Upper lobe of left lung (tissue), 6 donors: ENCODE measurements at regions not wholly inside any gene's neighbourhood (a gene's known extent, or its start where the extent isn't known, plus 50 kb on each side); places are given as distances from the start of the nearest gene placed in this dataset.

Source experiments
- ATAC-seq, 2 donors: fragments of 200-7000 bp; cut with Tn5 transposase; one replicate each; pipeline ENCODE4 v1.9.1; 2022; ENCODE audit warnings: mild to moderate bottlenecking in 2 of 2, moderate library complexity in 2 of 2; ENCODE audit not compliant: low FRiP score in 2 of 2
- DNase-seq, 2 donors: peaks; one replicate each; pipeline ENCODE4 v3.0.0-alpha.2; 2019 to 2020
- H3K27ac ChIP-seq, 4 donors: fragments of 200-600 bp; sonication (generic); one replicate each; pipeline ENCODE4 v1.5.1; 2016 to 2019
- H3K27me3 ChIP-seq, 4 donors: fragments of 200-600 bp; sonication (generic); one replicate each; pipeline ENCODE4 v1.5.1; 2017 to 2019
- H3K36me3 ChIP-seq, 4 donors: fragments of 200-600 bp; sonication (generic); one replicate each; pipeline ENCODE4 v1.5.1; 2016 to 2019
- H3K4me1 ChIP-seq, 4 donors: fragments of 200-600 bp; sonication (generic); one replicate each; pipeline ENCODE4 v1.5.1; 2018 to 2019
- H3K4me3 ChIP-seq, 4 donors: fragments of 200-600 bp; sonication (generic); one replicate each; pipeline ENCODE4 v1.5.1; 2017 to 2019; ENCODE audit warnings: mild to moderate bottlenecking in 2 of 4, moderate library complexity in 1 of 4
- H3K9me3 ChIP-seq, 4 donors: fragments of 200-600 bp; sonication (generic); one replicate each; pipeline ENCODE4 v1.5.1; 2018 to 2019
- EP300 ChIP-seq, 4 donors: sonication (generic); formaldehyde crosslinking; IDR thresholded peaks; one replicate each; pipeline ENCODE4 v1.5.1; 2017; ENCODE audit warnings: antibody characterized with exemption in 4 of 4, control low read depth in 2 of 4
- POLR2A ChIP-seq, 4 donors: fragments of 450-650 bp; IDR thresholded peaks; one replicate each; pipeline ENCODE4 v1.5.1; 2016 to 2017; ENCODE audit warnings: antibody characterized with exemption in 4 of 4, mild to moderate bottlenecking in 2 of 4
- POLR2AphosphoS5 ChIP-seq, 2 donors: sonication (generic); formaldehyde crosslinking; IDR thresholded peaks; one replicate each; pipeline ENCODE4 v1.5.1; 2017; ENCODE audit warnings: antibody characterized with exemption in 2 of 2
- WGBS, 2 donors: methylation state at CpG; one replicate each; pipeline ENCODE4 v1.1.5; 2017 to 2018; 5-methylcytosine and 5-hydroxymethylcytosine counted together
- TF ChIP-seq, protein P1 (sequence below), 6 experiments: fragments of 450-650 bp in 4 of 6; fragments of 200-600 bp in 2 of 6; sonication (generic) in 2 of 6; IDR thresholded peaks; one replicate each; pipeline ENCODE4 v1.5.1; 2016 to 2019; ENCODE audit warnings: antibody characterized with exemption in 6 of 6
- donor health status: DM: no; HTN: no; CAD: no; lungs with moderate emphysema.
- donor health status: DM: no; HTN: yes; CAD: no; lungs with severe emphysema.

DNA sequence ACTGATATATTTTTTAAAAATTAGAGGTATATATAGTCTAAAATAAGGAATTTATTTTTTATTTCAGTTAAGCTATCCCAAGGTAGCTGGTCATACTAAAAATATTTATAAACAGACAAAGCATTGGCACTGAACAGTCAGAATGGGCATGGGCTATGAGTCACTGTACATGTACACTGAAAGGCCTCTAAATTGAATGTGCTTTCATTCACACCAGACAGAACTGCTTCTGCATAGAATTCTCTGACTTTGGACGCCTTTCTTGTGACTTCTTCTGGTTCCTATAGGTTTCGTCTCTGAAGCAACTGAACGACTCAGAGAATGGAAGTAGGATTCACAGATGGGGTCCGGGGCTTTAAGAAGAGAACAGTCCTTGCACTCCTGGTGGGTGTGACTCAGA is 394.8 kb upstream of the MEF2C start:
- Histone ChIP-seq H3K27ac (no peak overlapping the region), H3K4me3 (no peak overlapping the region), H3K9me3 (no peaks in the 10 kb centered on the region), H3K4me1 (no peaks in the 10 kb centered on the region), H3K36me3 (no peaks in the 10 kb centered on the region), H3K27me3 (no peaks in the 10 kb centered on the region)
- no peak for DNase-seq
- WGBS, 2 donors: 93 to 94% methylated on average over 4 of the region's 4 CpGs
- ATAC-seq: no peak
- TF ChIP-seq, protein P1, sequence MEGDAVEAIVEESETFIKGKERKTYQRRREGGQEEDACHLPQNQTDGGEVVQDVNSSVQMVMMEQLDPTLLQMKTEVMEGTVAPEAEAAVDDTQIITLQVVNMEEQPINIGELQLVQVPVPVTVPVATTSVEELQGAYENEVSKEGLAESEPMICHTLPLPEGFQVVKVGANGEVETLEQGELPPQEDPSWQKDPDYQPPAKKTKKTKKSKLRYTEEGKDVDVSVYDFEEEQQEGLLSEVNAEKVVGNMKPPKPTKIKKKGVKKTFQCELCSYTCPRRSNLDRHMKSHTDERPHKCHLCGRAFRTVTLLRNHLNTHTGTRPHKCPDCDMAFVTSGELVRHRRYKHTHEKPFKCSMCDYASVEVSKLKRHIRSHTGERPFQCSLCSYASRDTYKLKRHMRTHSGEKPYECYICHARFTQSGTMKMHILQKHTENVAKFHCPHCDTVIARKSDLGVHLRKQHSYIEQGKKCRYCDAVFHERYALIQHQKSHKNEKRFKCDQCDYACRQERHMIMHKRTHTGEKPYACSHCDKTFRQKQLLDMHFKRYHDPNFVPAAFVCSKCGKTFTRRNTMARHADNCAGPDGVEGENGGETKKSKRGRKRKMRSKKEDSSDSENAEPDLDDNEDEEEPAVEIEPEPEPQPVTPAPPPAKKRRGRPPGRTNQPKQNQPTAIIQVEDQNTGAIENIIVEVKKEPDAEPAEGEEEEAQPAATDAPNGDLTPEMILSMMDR (IDR thresholded peaks at IDR 0.05): no peak
- TF ChIP-seq POLR2A (IDR thresholded peaks at IDR 0.05): no peak
- TF ChIP-seq EP300 (IDR thresholded peaks at IDR 0.05): no peak
- no peak for TF ChIP-seq POLR2AphosphoS5 (IDR thresholded peaks at IDR 0.05)

DNA sequence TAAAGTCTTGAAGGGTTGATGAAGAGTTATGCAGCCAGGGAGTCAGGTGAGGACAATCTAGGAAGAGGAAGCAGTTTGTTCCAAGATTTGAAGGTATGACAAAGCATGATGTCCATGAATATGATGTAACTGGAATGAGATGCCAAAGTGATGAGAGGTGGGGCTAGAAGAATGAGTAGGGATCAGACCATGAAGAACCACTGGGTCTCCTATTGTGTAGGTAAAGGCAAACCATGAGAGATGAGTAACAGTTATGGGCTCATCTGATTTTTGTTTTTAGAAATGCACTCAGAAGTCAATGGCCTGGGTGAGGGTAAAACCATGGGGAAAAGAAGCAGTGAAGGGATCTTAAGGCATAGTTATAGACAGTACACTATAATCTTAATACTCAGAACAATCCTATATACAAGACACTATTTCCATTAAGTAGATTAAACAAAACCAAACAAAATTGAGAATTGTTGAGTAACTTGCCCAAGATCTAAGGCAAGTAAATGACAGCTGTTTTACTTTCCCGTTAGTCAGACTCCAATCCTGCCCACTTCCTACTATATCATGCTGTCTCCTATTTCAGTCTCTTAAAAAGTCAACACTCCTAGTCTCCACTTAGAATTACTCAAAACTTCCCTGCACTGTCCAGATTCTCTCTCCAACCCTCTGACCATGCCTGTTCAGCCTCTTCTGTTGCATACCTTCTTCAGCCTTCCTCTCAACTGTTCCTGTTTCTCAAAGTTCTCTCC is 393.8 kb upstream of the MEF2C start:
- H3K36me3 ChIP-seq: no peaks in the 10 kb centered on the region

DNA sequence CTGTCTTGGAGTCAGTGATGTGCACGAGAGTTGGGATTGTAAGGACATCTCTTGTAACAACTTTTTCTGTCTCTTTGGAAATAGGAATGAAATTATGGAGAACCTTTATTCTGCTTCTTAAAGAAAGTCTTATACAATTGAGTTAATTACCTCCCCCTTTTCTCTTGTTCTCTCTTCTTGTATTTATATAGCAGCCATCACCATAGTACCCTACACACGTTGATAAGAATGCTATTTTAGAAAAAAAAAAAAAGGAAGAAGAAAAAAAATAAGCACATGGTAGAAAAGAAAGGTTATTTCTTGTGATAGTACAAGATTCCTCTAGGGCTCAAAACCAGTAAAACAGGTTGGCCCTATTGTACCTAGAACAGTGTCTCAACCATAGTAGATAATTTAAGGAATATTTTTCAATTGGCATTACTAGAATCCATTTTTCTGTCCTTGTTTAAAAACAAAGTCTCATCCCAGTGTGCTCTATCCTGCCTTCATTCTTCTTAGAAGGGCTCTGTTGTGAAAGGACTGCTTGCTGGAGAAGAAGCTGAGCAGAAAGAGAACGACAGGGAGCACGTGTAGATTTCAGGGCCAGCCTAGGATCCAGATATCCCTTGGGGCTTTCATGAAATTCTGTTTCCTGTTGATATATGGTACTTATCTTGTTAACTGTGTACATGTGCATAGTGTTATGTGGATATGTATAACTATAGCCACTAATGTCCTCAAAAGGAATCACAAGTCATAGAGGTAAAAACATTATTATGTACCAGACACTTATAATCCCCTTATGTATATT is 392.3 kb upstream of the MEF2C start:
- WGBS, 2 donors: 69 to 72% methylated on average over 4 of the region's 4 CpGs
- H3K27ac ChIP-seq: no peak overlapping the region
- no peaks in the 10 kb centered on the region for H3K36me3 ChIP-seq
- no peak for TF ChIP-seq POLR2AphosphoS5 (IDR thresholded peaks at IDR 0.05)
- TF ChIP-seq EP300 (IDR thresholded peaks at IDR 0.05): no peak
- TF ChIP-seq POLR2A (IDR thresholded peaks at IDR 0.05): no peak
- TF ChIP-seq, protein P1 (IDR thresholded peaks at IDR 0.05): no peak
- no peaks in the 10 kb centered on the region for H3K9me3 ChIP-seq
- H3K4me1 ChIP-seq: no peaks in the 10 kb centered on the region
- no peaks in the 10 kb centered on the region for H3K27me3 ChIP-seq
- ATAC-seq (no peak), DNase-seq (no peak)
- H3K4me3 ChIP-seq: no peak overlapping the region

More for the DNA sequence above, 393.8 kb upstream of the MEF2C start:
- Histone ChIP-seq H3K4me3 (no peak overlapping the region), H3K4me1 (no peaks in the 10 kb centered on the region), H3K9me3 (no peaks in the 10 kb centered on the region), H3K27me3 (no peaks in the 10 kb centered on the region), H3K27ac (no peak overlapping the region)
- TF ChIP-seq POLR2AphosphoS5 (IDR thresholded peaks at IDR 0.05): no peak
- TF ChIP-seq POLR2A (IDR thresholded peaks at IDR 0.05): no peak
- TF ChIP-seq EP300 (IDR thresholded peaks at IDR 0.05): no peak
- TF ChIP-seq, protein P1 (IDR thresholded peaks at IDR 0.05): no peak
- 50 to 67% methylated on average over 1 of the region's 1 CpG for WGBS, 2 donors
- ATAC-seq (no peak), DNase-seq (no peak)

DNA sequence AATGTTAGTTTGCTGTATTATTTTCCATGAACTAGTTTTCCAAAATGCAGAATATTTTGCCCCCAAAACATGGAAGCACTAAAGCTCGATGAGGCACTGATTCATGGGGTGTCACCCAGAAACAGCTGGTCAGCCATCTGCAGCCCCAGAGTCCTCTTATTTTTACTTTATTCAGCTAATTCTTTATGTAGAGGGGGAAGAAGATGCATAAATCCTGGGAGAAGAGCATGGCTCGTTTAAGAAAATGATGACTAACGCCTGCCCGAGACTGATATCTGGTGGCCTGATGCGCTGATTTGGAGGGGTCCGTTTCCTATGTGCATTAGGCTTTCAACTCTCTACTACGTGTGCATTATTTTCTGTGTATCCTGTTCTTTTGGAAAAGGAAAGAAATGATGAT is 390.3 kb upstream of the MEF2C start:
- WGBS, 2 donors: 88 to 90% methylated on average over 7 of the region's 7 CpGs
- no peaks in the 10 kb centered on the region for H3K4me1 ChIP-seq
- H3K27ac ChIP-seq: no peak overlapping the region
- DNase-seq (no peak), ATAC-seq (no peak)
- H3K9me3 ChIP-seq: no peaks in the 10 kb centered on the region
- H3K4me3 ChIP-seq: no peak overlapping the region
- TF ChIP-seq POLR2A (IDR thresholded peaks at IDR 0.05) (no peak), POLR2AphosphoS5 (IDR thresholded peaks at IDR 0.05) (no peak), EP300 (IDR thresholded peaks at IDR 0.05) (no peak)
- TF ChIP-seq, protein P1 (IDR thresholded peaks at IDR 0.05): no peak
- no peaks in the 10 kb centered on the region for H3K27me3 ChIP-seq
- H3K36me3 ChIP-seq: no peaks in the 10 kb centered on the region
